ENCODE measurements at regions not wholly inside any gene's neighbourhood (a gene's known extent, or its start where the extent isn't known, plus 50 kb on each side); places are given as distances from the start of the nearest gene placed in this dataset.

DNA sequence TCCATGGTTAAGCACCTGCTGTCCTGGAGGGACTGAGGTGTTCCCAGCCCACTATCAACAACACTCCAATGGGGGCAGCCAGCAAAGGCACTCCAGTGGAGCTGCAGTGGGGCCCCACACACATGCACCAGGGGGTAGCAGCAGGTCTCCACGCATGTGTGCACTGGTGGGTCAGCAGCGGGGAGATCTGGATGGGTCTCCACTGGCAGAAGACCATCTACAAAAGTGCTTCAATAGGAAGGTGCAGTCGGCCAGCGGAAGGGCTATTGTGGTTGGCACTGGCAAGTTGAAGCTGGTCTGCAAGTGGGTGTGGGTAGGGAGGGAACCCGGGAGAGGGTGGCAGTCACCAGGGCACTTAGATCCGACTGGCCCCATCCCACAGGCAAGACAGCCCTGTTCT is 1355.4 kb downstream of the NSUN3 start:
- DNase-seq: no peak

DNA sequence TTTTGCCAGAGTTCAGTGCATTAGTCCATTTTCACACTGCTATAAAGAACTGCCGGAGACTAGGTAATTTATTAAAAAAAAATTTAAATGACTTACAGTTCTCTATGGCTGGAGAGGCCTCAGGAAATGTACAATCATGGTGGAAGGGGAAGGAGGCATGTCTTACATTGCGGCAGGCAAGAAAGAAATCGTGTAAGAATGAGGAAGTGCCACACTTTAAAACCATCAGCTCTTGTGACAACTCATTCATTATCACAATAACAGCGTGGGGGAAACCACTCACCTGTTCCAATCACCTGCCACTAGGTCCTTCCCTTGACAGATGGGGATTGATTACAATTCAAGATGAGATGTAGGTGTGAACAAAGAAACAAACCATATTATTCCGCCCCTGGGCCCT is 1361.4 kb downstream of the NSUN3 start:
- DNase-seq: no peak

- DNase-seq: no peak
Observed at GRCh38 chr3:95434491-95434890, 1371.6 kb downstream of the NSUN3 start.

GRCh38 chr3:95437409-95437808 is 1374.5 kb downstream of the NSUN3 start:
- no peak for DNase-seq

- DNase-seq: no peak
Observed at GRCh38 chr3:95438274-95438673, 1375.4 kb downstream of the NSUN3 start.

GRCh38 chr3:95442766-95443165 is 1371.6 kb upstream of the EPHA6 start:
- no peak for DNase-seq

DNA sequence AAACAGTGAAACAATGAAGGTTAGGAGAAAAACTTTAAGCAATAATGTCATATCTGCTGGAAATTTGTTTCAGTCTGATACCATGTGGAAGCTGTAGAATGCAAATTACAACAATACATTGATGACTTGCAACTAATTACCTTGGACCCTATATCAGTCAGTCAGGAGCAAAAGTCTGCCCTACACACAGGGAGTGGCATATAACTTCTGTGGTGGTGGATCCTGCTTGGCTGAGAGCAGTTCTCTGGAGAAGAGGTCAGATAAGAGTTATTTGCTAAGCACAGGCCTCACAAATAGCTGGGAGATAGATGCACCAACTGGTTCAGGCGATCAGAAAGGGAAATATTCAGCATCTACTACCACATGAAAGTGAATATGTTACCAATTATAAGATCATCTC is 1364.6 kb upstream of the EPHA6 start:
- no peak for DNase-seq

- no peak for DNase-seq
Observed at GRCh38 chr3:95453242-95453641, 1361.2 kb upstream of the EPHA6 start.

GRCh38 chr3:95456835-95457234 is 1357.6 kb upstream of the EPHA6 start:
- DNase-seq: no peak

DNA sequence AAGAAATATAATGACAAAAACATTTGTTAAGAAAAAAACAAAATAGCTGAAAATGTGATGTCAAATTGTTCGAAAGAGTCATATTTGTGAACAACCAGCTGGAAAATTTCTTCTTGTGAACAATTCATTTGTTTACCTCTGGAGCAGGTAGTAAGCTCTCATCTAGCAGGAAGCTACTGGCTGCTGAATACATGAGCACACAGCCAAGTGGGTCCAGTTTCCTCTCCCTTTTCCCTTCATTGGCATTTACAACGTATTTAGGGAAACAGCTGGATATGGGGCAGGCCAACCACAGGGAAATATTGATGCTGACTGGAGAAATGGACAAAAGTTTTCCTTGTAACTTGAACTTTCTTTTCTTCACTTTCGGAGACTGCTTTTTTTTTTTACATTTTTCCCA is 1354.7 kb upstream of the EPHA6 start:
- no peak for DNase-seq

DNA sequence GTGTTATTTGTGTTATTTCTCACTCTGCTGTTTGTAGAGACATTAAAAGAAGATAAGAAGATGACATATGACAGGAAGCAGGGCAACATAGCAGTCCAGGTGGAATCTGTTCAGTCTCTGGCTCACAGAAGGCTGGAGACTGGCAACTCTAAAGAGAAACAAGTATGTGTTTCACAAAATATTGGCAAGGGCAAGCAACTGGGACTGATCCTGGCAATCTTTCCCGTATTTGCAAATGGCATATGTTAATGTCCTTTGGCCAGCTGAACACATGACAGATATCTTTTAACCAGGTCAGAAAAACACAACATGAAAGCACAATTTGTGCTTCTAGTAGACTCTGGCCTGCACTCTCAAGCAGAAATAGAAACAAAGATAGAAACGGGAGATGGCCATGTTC is 1354.1 kb upstream of the EPHA6 start:
- DNase-seq: no peak

DNA sequence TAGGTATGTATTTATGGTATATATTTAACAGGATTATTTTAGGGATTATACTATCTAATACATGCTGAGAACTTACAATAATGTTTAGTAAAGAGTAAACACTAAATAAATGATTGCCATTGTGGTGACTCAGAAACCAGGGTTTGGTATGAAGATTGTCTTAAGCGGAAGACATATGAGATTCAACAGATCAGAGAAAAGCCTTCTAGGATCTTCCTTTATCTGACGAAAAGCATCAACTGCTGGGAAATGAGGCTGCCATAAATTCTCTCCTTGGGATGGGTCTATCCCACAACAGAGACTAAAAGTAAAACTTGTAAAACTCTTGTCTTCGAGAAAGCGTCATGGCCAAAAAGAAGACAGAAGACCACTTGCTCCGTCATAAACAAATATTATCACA is 1352.2 kb upstream of the EPHA6 start:
- no peak for DNase-seq

- no peak for DNase-seq
Observed at GRCh38 chr3:95464346-95464745, 1350.0 kb upstream of the EPHA6 start.

DNA sequence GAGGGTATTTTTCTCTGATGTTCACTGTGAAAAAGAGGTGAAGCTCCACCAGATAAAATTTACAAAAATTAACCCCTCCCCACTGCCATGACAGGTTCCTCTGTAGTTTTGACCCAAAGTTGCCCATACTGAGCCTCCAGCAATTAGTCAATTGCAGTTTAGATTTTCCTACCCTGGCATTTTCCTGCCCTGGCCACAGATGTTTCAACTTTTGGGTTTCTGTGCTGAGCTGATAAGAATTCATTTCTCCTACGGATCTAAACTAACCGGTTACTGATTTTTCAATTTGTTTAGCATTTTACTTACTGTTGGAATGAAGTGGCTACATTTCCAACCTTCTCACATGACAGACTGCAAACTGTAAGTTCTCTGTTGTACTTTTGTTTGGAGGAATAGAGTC is 1346.1 kb upstream of the EPHA6 start:
- DNase-seq: no peak

GRCh38 chr3:95474338-95474737 is 1340.1 kb upstream of the EPHA6 start:
- no peak for DNase-seq

DNA sequence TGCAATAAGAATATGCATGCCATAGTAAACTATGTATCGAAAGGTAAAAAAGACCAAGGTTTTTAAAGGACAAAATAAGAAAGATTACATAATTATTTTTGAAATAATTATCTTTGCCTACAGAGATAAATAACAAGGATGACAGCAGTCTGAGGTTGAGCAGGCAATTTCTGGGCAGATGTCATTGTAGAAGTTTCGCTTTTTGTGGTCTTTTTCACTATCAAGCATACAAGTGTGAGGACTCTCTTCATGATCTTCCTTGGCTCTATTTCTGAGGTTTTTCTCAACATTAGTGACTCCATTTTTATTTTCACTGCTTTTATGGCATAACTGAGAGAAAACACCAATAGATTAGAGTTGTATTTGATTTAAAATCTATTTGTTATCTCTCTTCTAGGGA is 1337.9 kb upstream of the EPHA6 start:
- no peak for DNase-seq

DNA sequence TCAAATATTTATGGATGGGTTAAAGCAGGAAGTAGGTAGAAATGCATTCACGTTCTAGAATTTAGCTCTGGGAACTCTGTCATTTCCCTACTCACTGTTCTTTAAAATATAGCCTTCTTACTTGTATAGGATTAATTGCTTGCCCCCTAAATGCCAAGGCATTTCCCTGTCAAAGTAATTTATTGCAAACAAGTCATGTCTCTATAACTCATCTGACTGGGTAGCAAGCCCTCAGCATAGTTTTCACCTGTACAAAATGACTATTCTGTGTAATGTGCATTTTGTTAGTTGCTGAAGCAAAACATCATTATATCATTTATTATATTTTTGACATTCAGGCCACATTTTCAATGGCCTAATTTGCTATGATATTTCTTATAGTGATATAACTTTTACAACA is 1308.2 kb upstream of the EPHA6 start:
- no peak for DNase-seq

DNA sequence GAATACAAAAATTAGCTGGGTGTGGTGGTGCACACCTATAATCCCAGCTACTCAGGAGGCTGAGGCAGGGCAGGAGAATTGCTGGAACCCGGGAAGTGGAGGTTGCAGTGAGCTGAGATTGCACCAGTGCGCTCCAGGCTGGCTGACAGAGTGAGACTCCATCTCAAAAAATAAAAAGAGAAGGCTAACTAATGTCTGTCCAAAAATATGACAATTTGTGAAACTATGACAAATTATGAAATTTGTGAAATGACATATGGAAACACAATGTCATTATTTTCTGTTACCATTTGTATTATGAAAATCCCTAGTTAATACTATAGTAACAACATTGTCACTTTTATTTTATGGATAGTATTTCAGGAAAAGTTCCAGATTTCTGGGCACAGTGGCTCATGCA is 1306.3 kb upstream of the EPHA6 start:
- no peak for DNase-seq

DNA sequence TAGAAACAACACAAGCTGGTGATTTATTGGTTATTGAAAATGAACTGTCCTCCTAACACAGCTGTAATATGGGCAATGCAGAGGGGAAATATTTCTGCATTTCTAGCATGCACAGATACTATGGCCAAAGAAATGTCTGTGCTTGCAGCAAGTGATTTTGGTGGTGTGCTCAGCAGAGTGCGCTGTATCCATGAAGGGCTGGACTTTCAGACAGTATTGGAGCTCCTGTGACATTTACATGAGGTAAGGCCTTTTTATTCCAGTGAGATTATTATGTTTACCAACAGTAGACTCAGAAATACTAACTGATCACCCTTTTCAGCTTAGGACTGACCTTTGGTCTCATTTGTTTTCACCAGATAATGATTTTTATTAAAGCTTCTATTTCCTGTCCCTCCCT is 1302.6 kb upstream of the EPHA6 start:
- DNase-seq: no peak

DNA sequence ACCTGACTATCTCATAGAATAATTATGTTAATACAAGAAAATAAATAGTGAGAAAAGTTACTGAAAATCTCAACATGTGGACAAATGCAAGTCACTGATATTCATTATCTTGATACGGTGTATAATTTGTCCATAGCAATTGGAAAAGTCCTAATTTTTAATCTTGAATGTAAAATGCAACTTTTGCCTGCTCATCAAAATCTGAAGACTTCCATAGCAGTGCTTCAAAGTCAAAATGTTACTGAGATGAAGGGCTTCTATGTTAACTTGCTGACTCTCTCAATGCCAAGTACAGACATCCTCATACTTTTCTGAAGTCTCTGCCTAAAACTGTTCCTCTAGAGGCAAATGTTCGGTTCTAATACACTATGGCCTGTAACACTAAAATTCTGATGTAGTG is 1300.1 kb upstream of the EPHA6 start:
- no peak for DNase-seq

DNA sequence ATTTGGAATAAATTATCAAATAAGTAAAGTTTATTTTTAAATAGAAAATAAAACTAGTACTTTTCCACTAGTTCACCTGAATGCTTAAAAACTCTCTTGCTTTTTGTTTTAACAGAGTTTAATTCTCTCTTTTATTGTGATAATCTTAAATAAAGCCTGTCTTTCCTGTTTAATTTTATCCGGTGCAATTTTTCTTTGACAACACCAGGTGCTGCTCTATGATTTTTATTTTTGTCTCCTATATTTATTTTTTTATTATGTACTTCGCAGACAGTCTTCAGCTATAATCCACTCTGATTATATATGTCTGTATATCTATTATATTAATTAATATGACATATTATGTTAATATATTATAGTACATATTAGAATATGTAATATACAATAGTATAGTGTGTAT is 1293.0 kb upstream of the EPHA6 start:
- DNase-seq: no peak

- no peak for DNase-seq
Observed at GRCh38 chr3:95522449-95522848, 1291.9 kb upstream of the EPHA6 start.

GRCh38 chr3:95539950-95540483 is 1274.4 kb upstream of the EPHA6 start:
- no peak for DNase-seq

DNA sequence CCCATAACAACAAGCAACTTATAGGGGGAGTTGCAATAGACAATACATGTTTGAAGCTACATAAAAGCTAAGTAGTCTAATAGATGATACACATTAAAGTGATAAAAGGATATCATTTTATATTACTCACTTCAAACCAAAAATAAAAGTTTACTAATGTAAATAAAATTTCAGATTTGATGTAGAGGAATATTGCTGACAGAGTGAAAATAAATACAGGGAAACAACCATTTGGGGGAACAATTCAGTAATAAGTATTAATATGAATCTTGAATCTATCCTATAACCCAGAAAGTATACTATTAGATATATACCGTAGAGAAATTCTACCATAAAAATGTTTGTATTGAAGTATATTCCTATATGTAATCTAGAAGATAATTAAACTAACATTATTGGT is 1248.9 kb upstream of the EPHA6 start:
- DNase-seq: no peak

DNA sequence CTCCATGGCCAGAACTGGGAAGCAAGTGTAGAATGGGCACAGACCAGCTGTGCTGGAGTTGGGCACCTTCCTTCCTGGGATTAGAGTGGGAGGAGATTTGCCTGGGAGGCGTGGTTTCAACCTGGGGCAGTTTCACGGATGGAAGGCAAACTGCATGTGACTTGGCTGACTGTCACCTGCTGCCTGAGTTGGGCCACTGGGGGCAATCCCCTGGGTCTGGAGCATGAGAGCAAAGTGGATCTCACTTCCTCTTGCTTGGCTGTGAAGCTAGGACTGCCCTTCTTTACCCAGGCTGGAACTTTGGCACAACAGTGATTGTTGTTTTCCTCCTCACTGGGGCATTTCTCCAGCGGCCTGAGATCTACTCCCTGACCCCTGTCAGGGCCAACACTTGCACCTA is 1247.0 kb upstream of the EPHA6 start:
- no peak for DNase-seq

GRCh38 chr3:95586754-95587153 is 1227.6 kb upstream of the EPHA6 start:
- DNase-seq: no peak
